ENCODE measurements at regions not wholly inside any gene's neighbourhood (a gene's known extent, or its start where the extent isn't known, plus 50 kb on each side); places are given as distances from the start of the nearest gene placed in this dataset.
"Not testable (repeated sequence)": the region's sequence is repeated elsewhere in the genome, so short reads cannot be mapped to it uniquely, and the experiment has no call there.

DNA sequence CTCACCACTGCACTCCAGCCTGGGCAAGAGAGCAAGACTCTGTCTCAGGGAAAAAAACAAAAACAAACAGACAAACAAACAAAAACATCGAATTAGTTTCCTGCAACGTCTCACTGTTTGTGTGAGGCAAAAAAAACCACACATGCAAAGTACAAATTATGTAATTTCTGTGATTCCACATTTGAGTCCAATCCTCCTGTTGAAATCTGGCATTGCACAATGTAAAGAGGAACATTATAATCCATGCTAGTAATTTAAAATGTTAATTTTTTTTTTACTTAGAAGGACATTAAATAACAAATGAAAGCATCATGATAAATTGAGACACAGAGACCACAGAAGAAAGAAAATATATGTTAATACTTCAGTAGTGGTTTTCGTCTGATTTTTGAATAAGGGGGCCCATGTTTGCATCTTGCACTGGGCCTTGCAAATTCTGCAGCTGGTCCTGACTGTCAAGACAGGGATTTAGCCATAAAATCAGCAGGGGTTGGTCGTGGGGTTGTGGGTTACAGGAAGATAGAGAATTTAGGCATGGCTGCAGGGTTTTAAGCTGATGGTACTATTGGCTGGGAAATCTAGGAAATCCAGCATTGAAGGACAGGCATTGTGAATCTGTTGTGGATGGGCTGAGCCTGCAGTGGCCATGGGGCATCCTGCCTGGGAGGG, 102.6 kb upstream of the ALDH3B2 start:
- no peak for DNase-seq (ENCODE audit: extremely low spot score)
- ChIA-PET CTCF (no interaction called here), POLR2A (no interaction called here)
- TF ChIP-seq, protein P1, sequence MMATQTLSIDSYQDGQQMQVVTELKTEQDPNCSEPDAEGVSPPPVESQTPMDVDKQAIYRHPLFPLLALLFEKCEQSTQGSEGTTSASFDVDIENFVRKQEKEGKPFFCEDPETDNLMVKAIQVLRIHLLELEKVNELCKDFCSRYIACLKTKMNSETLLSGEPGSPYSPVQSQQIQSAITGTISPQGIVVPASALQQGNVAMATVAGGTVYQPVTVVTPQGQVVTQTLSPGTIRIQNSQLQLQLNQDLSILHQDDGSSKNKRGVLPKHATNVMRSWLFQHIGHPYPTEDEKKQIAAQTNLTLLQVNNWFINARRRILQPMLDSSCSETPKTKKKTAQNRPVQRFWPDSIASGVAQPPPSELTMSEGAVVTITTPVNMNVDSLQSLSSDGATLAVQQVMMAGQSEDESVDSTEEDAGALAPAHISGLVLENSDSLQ (IDR thresholded peaks at IDR 0.05) = no peak
- no peak for TF ChIP-seq BHLHE40 (IDR thresholded peaks at IDR 0.05; ENCODE audit: borderline replicate concordance)
- TF ChIP-seq TARDBP (IDR thresholded peaks at IDR 0.05) = no peak
- TF ChIP-seq ARNT (IDR thresholded peaks at IDR 0.05) = no peak
- no peak for TF ChIP-seq CTBP1 (IDR thresholded peaks at IDR 0.05; ENCODE audit: borderline replicate concordance)
- TF ChIP-seq SP1 (IDR thresholded peaks at IDR 0.05) = no peak
- no peak for TF ChIP-seq FOXM1 (IDR thresholded peaks at IDR 0.05; ENCODE audit: borderline replicate concordance)
- no peak for TF ChIP-seq FOXA1 (IDR thresholded peaks at IDR 0.05)
- TF ChIP-seq ZNF384 (IDR thresholded peaks at IDR 0.05) = no peak
- TF ChIP-seq HDGF (IDR thresholded peaks at IDR 0.05; ENCODE audit: borderline replicate concordance) = no peak
- TF ChIP-seq L3MBTL2 (conservative IDR thresholded peaks at IDR 0.05) = no peak
- TF ChIP-seq ELF4 (IDR thresholded peaks at IDR 0.05) = no peak
- no peak for TF ChIP-seq FOXK2 (IDR thresholded peaks at IDR 0.05)
- no peak for TF ChIP-seq LEF1 (IDR thresholded peaks at IDR 0.05; ENCODE audit: borderline replicate concordance)

DNA sequence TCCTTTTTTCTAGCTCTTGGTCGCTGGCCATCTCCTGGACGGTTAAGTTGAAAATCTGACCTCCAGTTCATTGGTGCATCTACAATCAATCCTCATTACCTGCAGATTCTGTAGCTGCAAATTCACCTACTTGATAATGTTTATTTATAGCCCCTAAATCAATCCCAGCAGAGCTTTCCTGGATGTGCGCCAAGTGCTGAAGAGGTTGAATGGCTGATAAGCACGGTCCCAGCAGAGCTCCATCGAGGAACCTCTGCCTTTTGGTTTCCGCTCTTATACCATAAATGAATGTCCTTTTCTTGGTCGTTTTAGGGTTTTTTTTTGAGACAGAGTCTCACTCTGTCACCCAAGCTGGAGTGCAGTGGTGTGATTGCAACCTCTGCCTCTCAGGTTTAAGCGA, 99.8 kb upstream of the ALDH3B2 start:
- DNase-seq (ENCODE audit: extremely low spot score); POLR2A ChIA-PET; CTCF ChIA-PET: not testable (repeated sequence)

- POLR2A ChIA-PET; CTCF ChIA-PET; DNase-seq (ENCODE audit: extremely low spot score): not testable (repeated sequence)
Measured at GRCh38 chr11:67768001-67768730, 93.7 kb upstream of the ALDH3B2 start.

- DNase-seq (ENCODE audit: extremely low spot score); POLR2A ChIA-PET; CTCF ChIA-PET: not testable (repeated sequence)
Measured at GRCh38 chr11:67761211-67761610, 86.8 kb upstream of the ALDH3B2 start.

DNA sequence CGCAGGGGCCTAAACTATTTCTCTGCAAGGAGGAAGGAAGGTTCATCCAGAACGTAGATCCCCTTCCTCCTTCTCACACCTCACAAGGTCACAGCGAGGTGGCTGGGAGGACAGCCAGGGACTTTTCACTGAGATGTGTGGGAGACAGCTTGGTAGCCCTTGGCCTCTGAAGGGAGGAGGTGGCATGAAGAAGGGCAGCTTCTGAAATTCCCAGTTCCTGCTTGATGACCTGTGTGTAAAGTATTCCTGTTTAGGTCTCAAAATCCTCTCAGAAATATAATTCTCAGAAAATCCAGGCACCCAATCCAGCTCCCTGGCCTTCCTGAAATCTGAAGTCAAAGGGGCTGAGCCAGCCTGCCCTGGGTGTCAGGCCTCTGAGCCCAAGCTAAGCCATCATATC, 84.9 kb upstream of the ALDH3B2 start:
- POLR2A ChIA-PET; CTCF ChIA-PET; DNase-seq (ENCODE audit: extremely low spot score): not testable (repeated sequence)

DNA sequence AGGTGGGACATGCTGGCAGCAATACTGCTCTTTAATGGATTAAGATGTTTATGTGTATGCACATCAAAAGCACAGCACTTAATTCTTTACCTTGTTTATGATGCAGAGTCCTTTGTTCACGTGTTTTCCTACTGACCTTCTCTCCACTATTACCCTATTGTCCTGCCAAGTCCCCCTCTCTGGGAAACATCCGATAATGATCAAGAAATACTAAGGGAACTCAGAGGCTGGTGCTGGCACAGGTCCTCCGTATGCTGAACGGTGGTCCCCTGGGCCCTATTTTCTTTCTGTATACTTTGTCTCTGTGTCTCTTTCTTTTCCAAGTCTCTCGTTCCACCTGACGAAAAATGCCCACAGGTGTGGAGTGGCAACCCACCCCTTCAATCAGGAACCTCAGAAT, 84.0 kb upstream of the ALDH3B2 start:
- DNase-seq (ENCODE audit: extremely low spot score); POLR2A ChIA-PET; CTCF ChIA-PET: not testable (repeated sequence)

DNA sequence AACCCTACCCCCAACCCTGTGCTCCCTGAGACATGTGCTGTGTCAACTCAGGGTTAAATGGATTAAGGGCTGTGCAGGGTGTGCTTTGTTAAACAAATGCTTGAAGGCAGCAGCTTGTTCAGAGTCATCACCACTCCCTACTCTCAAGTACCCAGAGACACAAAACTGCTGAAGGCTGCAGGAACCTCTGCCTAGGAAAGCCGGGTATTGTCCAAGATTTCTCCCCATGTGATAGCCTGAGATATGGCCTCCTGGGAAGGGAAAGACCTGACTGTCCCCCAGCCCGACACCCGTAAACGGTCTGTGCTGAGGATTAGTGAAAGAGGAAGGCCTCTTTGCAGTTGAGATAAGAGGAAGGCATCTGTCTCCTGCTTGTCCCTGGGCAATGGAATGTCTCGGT, 83.6 kb upstream of the ALDH3B2 start:
- DNase-seq (ENCODE audit: extremely low spot score); CTCF ChIA-PET; POLR2A ChIA-PET: not testable (repeated sequence)

GRCh38 chr11:67753820-67754219, 79.4 kb upstream of the ALDH3B2 start:
- CTCF ChIA-PET; POLR2A ChIA-PET; DNase-seq (ENCODE audit: extremely low spot score): not testable (repeated sequence)

- POLR2A ChIA-PET = no interaction called here
- TF ChIP-seq FOXM1 (IDR thresholded peaks at IDR 0.05; ENCODE audit: borderline replicate concordance) (no peak), ARNT (IDR thresholded peaks at IDR 0.05) (no peak), CTBP1 (IDR thresholded peaks at IDR 0.05; ENCODE audit: borderline replicate concordance) (no peak)
- no peak for DNase-seq (ENCODE audit: extremely low spot score)
- CTCF ChIA-PET = no interaction called here
Measured at GRCh38 chr11:67745181-67745726, 70.8 kb upstream of the ALDH3B2 start.

DNA sequence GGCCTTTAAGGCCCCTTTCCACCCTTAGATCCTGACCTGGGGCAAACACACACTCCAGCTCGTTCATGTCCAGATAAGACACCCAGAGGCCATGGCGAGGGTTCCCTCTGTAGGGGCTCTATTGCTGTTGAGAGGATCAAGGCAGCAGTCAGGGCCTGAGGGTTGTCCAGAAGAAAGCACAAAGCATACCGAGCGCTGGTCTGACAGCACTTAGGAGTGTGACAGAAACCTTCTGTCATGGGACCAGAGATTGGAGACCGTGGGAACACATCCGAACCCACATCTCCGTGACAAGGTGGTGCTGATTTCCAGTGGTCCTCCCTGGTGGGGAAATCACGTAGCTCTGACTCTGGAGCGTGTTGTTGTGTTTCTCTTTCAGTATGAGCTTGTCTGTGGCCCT, 69.8 kb upstream of the ALDH3B2 start:
- DNase-seq (ENCODE audit: extremely low spot score); CTCF ChIA-PET; POLR2A ChIA-PET: not testable (repeated sequence)

GRCh38 chr11:67738231-67738630, 63.8 kb upstream of the ALDH3B2 start:
- POLR2A ChIA-PET; CTCF ChIA-PET; DNase-seq (ENCODE audit: extremely low spot score): not testable (repeated sequence)

DNA sequence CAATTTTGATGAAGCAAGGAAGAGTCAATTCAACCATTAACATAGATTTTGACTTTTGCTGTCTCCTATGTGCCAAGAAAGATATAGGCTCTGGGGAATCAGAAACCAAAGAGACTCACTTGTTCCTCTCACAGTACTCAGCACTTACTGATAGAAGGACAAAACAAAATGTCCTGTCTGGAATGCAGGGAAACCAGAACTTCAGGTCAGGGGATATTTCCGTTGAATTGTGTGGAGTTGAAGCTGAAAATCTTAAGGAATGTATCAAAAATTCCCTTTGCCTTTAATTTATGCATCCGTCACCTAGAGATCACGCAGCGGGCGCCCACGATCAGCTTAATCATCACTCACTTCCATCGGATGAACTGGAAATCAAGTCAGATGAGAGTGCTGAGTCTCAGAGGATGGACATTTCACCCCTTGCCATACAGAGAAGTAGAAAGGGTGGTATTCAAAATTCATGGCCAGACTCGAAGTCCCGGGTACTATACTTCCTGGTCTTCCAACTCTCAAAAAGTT, 63.2 kb upstream of the ALDH3B2 start:
- DNase-seq (ENCODE audit: extremely low spot score); POLR2A ChIA-PET; CTCF ChIA-PET: not testable (repeated sequence)

Data from HEK293T (cell line).